ENCODE measurements at regions not wholly inside any gene's neighbourhood (a gene's known extent, or its start where the extent isn't known, plus 50 kb on each side); places are given as distances from the start of the nearest gene placed in this dataset.

DNA sequence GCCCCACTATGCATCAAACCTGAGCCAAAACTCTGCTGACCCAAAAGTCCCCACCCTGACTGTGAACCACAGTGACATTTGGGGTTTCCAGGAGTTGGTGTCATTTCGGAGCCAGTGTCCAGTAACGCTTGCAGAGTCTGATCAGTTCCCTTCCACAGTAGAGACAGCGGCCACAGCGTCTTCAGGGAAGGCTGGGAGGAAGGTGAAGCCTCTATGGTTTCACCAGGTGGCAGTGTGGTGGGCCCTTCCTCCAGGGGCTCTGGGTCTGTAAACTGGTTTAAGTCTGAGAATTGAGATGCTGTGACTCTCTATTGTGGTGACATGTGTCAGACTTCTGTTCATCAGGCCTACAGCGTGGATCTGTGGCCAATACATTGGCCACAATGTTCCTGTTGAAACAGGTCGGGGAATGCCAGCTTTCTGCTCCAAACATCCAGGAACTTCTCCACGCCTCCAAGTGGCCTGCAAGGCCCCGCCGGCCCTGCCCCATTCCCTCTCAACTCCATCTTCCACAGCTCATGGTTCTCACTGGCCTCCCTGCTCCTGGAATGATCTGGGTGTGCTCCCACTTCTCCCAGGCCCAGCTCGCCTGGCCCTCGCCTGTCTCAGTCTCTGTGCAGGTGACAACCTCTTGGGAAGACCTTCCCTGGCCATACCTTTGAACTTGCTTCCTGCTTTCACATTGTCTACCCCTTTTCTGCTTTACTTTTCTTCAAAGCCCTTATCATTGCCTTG lies 124.5 kb upstream of the FAM20C start:
- no peak for TF ChIP-seq EZH2 (IDR thresholded peaks at IDR 0.05; ENCODE audit: low read length, unreplicated experiment)
- TF ChIP-seq, protein P1, sequence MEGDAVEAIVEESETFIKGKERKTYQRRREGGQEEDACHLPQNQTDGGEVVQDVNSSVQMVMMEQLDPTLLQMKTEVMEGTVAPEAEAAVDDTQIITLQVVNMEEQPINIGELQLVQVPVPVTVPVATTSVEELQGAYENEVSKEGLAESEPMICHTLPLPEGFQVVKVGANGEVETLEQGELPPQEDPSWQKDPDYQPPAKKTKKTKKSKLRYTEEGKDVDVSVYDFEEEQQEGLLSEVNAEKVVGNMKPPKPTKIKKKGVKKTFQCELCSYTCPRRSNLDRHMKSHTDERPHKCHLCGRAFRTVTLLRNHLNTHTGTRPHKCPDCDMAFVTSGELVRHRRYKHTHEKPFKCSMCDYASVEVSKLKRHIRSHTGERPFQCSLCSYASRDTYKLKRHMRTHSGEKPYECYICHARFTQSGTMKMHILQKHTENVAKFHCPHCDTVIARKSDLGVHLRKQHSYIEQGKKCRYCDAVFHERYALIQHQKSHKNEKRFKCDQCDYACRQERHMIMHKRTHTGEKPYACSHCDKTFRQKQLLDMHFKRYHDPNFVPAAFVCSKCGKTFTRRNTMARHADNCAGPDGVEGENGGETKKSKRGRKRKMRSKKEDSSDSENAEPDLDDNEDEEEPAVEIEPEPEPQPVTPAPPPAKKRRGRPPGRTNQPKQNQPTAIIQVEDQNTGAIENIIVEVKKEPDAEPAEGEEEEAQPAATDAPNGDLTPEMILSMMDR (conservative IDR thresholded peaks at IDR 0.05; ENCODE audit: low read depth, low read length): peak; percentile 47; the same call in 1 of the 2 replicates
